Type B pancreatic cell (in vitro differentiated cells): ENCODE measurements at regions not wholly inside any gene's neighbourhood (a gene's known extent, or its start where the extent isn't known, plus 50 kb on each side); places are given as distances from the start of the nearest gene placed in this dataset.
A peak's percentile ranks its signal among the peaks of the same experiment; 100 is the strongest.

Experiments used
- DNase-seq: peaks from one replicate; pipeline ENCODE4 v3.0.0; 2021; ENCODE audit warnings: mixed read lengths; ENCODE audit not compliant: unreplicated experiment; ENCODE audit errors: extremely low spot score
- H3K27ac Mint-ChIP-seq: 2 replicates; pipeline ENCODE4 v1.8.0; 2021; ENCODE audit warnings: mild to moderate bottlenecking, mixed read lengths
- H3K27me3 Mint-ChIP-seq: 2 replicates; pipeline ENCODE4 v1.8.0; 2021; ENCODE audit warnings: mixed read lengths
- H3K36me3 Mint-ChIP-seq: 2 replicates; pipeline ENCODE4 v1.8.0; 2021; ENCODE audit warnings: mixed read lengths
- H3K4me1 Mint-ChIP-seq: one replicate; pipeline ENCODE4 v1.8.0; 2021; ENCODE audit warnings: mixed read lengths; ENCODE audit not compliant: unreplicated experiment
- H3K4me3 Mint-ChIP-seq: 2 replicates; pipeline ENCODE4 v1.8.0; 2021; ENCODE audit warnings: mild to moderate bottlenecking, mixed read lengths
- H3K9me3 Mint-ChIP-seq: 2 replicates; pipeline ENCODE4 v1.8.0; 2021; ENCODE audit warnings: mixed read lengths
- CTCF ChIP-seq: fragments of 200-600 bp; sonication (generic); conservative IDR thresholded peaks from 2 replicates; pipeline ENCODE4 v1.5.0; 2021; ENCODE audit warnings: antibody characterized with exemption, mild to moderate bottlenecking

GRCh38 chr21:15183813-15184257 lies 119.0 kb upstream of the NRIP1 start:
- H3K4me3 Mint-ChIP-seq = no peak overlapping the region
- DNase-seq = no peak
- H3K27ac Mint-ChIP-seq = no peak overlapping the region
- H3K9me3 Mint-ChIP-seq = no peaks in the 10 kb centered on the region
- no peaks in the 10 kb centered on the region for H3K36me3 Mint-ChIP-seq
- no peaks in the 10 kb centered on the region for H3K4me1 Mint-ChIP-seq
- no peaks in the 10 kb centered on the region for H3K27me3 Mint-ChIP-seq
- no peak for TF ChIP-seq CTCF

GRCh38 chr21:15190412-15190811 lies 125.6 kb upstream of the NRIP1 start:
- Mint-ChIP-seq H3K27me3 (no peaks in the 10 kb centered on the region), H3K4me1 (peaks cover 5% of the 10 kb centered on the region), H3K4me3 (no peak overlapping the region), H3K27ac (no peak overlapping the region), H3K36me3 (peaks cover 3% of the 10 kb centered on the region), H3K9me3 (peaks cover 5% of the 10 kb centered on the region)
- TF ChIP-seq CTCF = no peak
- DNase-seq = no peak

- no peak overlapping the region for H3K27ac Mint-ChIP-seq
These were observed 126.0 kb upstream of the NRIP1 start for GRCh38 chr21:15190837-15191236.

DNA sequence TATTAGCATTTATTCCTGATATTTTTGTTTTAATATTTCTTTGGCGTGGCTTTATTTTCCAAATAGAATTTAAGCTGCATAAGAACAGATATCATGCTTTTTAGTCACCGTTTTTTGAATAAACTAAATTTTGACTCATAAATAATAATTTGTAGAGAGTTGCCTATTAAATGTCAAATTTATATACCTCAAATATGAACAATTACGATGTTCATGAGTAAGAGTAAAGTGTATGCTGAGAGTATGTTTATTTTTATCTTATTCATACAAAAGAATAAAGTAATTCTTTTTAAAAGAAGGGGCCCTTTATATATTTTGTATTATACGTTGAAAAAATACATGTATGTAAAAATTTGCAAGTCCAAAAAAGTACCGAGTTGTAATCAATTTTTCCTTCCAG lies 126.5 kb upstream of the NRIP1 start:
- H3K36me3 Mint-ChIP-seq = peaks cover 3% of the 10 kb centered on the region

More at GRCh38 chr21:15190837-15191236, 126.0 kb upstream of the NRIP1 start:
- Mint-ChIP-seq H3K4me1 (peaks cover 5% of the 10 kb centered on the region), H3K36me3 (peaks cover 3% of the 10 kb centered on the region), H3K27me3 (no peaks in the 10 kb centered on the region), H3K4me3 (no peak overlapping the region), H3K9me3 (peaks cover 5% of the 10 kb centered on the region)
- no peak for DNase-seq
- TF ChIP-seq CTCF = no peak

GRCh38 chr21:15192243-15192642 lies 127.4 kb upstream of the NRIP1 start:
- peaks cover 5% of the 10 kb centered on the region for H3K4me1 Mint-ChIP-seq
- peaks cover 3% of the 10 kb centered on the region for H3K36me3 Mint-ChIP-seq
- peaks cover 5% of the 10 kb centered on the region for H3K9me3 Mint-ChIP-seq
- no peaks in the 10 kb centered on the region for H3K27me3 Mint-ChIP-seq
- no peak overlapping the region for H3K27ac Mint-ChIP-seq
- no peak for DNase-seq
- no peak for TF ChIP-seq CTCF
- peak overlapping the region; percentile 3 for H3K4me3 Mint-ChIP-seq

More for the DNA sequence above, 126.5 kb upstream of the NRIP1 start:
- H3K27me3 Mint-ChIP-seq = no peaks in the 10 kb centered on the region
- no peak overlapping the region for H3K27ac Mint-ChIP-seq
- H3K4me3 Mint-ChIP-seq = no peak overlapping the region
- peaks cover 5% of the 10 kb centered on the region for H3K4me1 Mint-ChIP-seq
- no peak for TF ChIP-seq CTCF
- no peak for DNase-seq
- peaks cover 5% of the 10 kb centered on the region for H3K9me3 Mint-ChIP-seq

DNA sequence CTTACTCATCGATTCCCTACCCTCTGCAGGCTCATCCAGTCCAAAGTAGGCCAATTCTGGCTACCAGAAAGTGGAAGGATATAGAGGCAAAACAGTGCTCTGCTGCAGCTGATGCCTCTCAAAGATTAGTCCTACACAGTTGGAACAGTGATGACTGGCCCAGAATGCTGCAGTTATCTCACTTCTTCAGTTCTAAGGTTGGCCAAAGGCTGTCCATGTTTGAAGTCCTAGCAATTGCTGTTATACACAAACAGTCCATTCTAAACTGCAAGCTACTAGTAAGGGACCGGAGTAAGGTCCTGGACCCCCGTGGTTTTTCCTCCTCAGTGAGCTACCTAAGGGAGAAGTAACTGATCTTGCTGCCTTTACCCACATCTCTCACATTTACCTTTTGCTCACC lies 129.1 kb upstream of the NRIP1 start:
- Mint-ChIP-seq H3K9me3 (peaks cover 5% of the 10 kb centered on the region), H3K4me3 (no peak overlapping the region), H3K27me3 (no peaks in the 10 kb centered on the region), H3K27ac (no peak overlapping the region), H3K4me1 (peaks cover 16% of the 10 kb centered on the region), H3K36me3 (peaks cover 3% of the 10 kb centered on the region)
- no peak for TF ChIP-seq CTCF
- no peak for DNase-seq
